HL-60 (cell line): ENCODE measurements at regions not wholly inside any gene's neighbourhood (a gene's known extent, or its start where the extent isn't known, plus 50 kb on each side); places are given as distances from the start of the nearest gene placed in this dataset.
A peak's percentile ranks its signal among the peaks of the same experiment; 100 is the strongest.

Source experiments
- CTCF ChIP-seq: IDR thresholded peaks from one replicate; pipeline ENCODE4 v1.5.1; 2011; ENCODE audit warnings: low read length, control low read depth, inconsistent platforms; ENCODE audit not compliant: insufficient read depth
- GABPA ChIP-seq: IDR thresholded peaks from 2 replicates; pipeline ENCODE4 v1.6.1; 2012; ENCODE audit warnings: low read depth
- REST ChIP-seq: IDR thresholded peaks from 2 replicates; pipeline ENCODE4 v1.6.1; 2012; ENCODE audit warnings: low read depth; ENCODE audit not compliant: insufficient replicate concordance

DNA sequence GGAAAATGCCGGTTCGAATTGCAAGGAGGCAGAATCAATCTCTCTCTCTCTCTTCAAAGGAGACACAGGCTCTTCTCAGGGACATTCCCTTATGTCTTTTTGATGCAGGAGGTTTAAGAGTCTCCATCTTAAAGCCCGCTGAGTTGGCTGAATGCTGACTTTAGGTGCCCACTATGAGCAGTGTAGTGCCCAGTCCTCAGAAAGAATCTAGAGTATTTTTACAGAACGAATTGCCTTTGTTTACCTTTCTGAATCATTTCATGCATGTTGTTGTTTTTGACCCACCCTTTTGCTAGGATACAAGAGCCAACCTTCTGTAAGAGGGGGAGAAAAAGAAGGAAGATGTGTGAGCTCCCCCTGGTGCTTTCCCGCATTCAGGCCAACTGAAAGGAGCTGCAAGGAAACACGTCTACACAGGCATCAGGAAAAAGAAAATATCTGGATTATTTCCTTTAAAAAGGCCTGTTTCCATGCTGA, 193.5 kb upstream of the TCF4 start:
- TF ChIP-seq REST (no peak), GABPA (no peak), CTCF (peak; percentile 12)
